Glutamatergic neuron (in vitro differentiated cells): ENCODE measurements at regions not wholly inside any gene's neighbourhood (a gene's known extent, or its start where the extent isn't known, plus 50 kb on each side); places are given as distances from the start of the nearest gene placed in this dataset.
"Not testable (repeated sequence)": the region's sequence is repeated elsewhere in the genome, so short reads cannot be mapped to it uniquely, and the experiment has no call there.

Source experiments
- DNase-seq: peaks from one replicate; pipeline ENCODE4 v3.0.0; 2022
- H3K27ac Mint-ChIP-seq: one replicate; pipeline ENCODE4 v1.8.0; 2020; ENCODE audit warnings: mild to moderate bottlenecking, mixed read lengths, inconsistent platforms; ENCODE audit not compliant: unreplicated experiment
- H3K27me3 Mint-ChIP-seq: one replicate; pipeline ENCODE4 v1.8.0; 2020; ENCODE audit warnings: mild to moderate bottlenecking, moderate library complexity, mixed read lengths, inconsistent platforms; ENCODE audit not compliant: unreplicated experiment
- H3K36me3 Mint-ChIP-seq: one replicate; pipeline ENCODE4 v1.8.0; 2020; ENCODE audit warnings: mild to moderate bottlenecking, mixed read lengths, inconsistent platforms; ENCODE audit not compliant: unreplicated experiment
- H3K4me1 Mint-ChIP-seq: one replicate; pipeline ENCODE4 v1.8.0; 2020; ENCODE audit warnings: mild to moderate bottlenecking, low read depth, mixed read lengths, inconsistent platforms; ENCODE audit not compliant: unreplicated experiment
- H3K4me3 Mint-ChIP-seq: one replicate; pipeline ENCODE4 v1.8.0; 2020; ENCODE audit warnings: mild to moderate bottlenecking, mixed read lengths, inconsistent platforms; ENCODE audit not compliant: unreplicated experiment
- H3K9me3 Mint-ChIP-seq: one replicate; pipeline ENCODE4 v1.8.0; 2020; ENCODE audit warnings: mild to moderate bottlenecking, moderate library complexity, mixed read lengths, inconsistent platforms; ENCODE audit not compliant: unreplicated experiment
- CTCF ChIP-seq: fragments of 200-600 bp; sonication (generic); IDR thresholded peaks from one replicate; pipeline ENCODE4 v1.5.0; 2021; ENCODE audit not compliant: partially characterized antibody, unreplicated experiment

- TF ChIP-seq CTCF = no peak
Measured at GRCh38 chr2:174678395-174678794, 80.8 kb upstream of the WIPF1 start.

GRCh38 chr2:174675615-174676014 is 78.0 kb upstream of the WIPF1 start:
- DNase-seq = no peak
- Mint-ChIP-seq H3K4me3 (no peak overlapping the region), H3K9me3 (no peaks in the 10 kb centered on the region), H3K27ac (no peak overlapping the region), H3K27me3 (no peaks in the 10 kb centered on the region), H3K36me3 (peaks cover 22% of the 10 kb centered on the region), H3K4me1 (no peaks in the 10 kb centered on the region)
- no peak for TF ChIP-seq CTCF

More at GRCh38 chr2:174678395-174678794, 80.8 kb upstream of the WIPF1 start:
- Mint-ChIP-seq H3K4me1 (no peaks in the 10 kb centered on the region), H3K36me3 (peaks cover 3% of the 10 kb centered on the region), H3K27me3 (peaks cover 5% of the 10 kb centered on the region), H3K4me3 (no peak overlapping the region), H3K9me3 (no peaks in the 10 kb centered on the region), H3K27ac (no peak overlapping the region)
- DNase-seq = no peak

GRCh38 chr2:174673876-174674275 is 76.3 kb upstream of the WIPF1 start:
- no peak for DNase-seq
- Mint-ChIP-seq H3K36me3 (peaks cover 22% of the 10 kb centered on the region), H3K9me3 (no peaks in the 10 kb centered on the region), H3K4me3 (no peak overlapping the region), H3K4me1 (no peaks in the 10 kb centered on the region), H3K27ac (no peak overlapping the region), H3K27me3 (no peaks in the 10 kb centered on the region)
- TF ChIP-seq CTCF = no peak

- H3K27me3 Mint-ChIP-seq = no peaks in the 10 kb centered on the region
- no peak overlapping the region for H3K27ac Mint-ChIP-seq
- H3K4me3 Mint-ChIP-seq = no peak overlapping the region
- TF ChIP-seq CTCF = no peak
- H3K9me3 Mint-ChIP-seq = no peaks in the 10 kb centered on the region
- DNase-seq = no peak
- no peaks in the 10 kb centered on the region for H3K4me1 Mint-ChIP-seq
- peaks cover 22% of the 10 kb centered on the region for H3K36me3 Mint-ChIP-seq
Measured at GRCh38 chr2:174673440-174673839, 75.8 kb upstream of the WIPF1 start.

- not testable (repeated sequence) for H3K27ac Mint-ChIP-seq, DNase-seq, H3K4me3 Mint-ChIP-seq, H3K9me3 Mint-ChIP-seq, H3K4me1 Mint-ChIP-seq, H3K27me3 Mint-ChIP-seq
- H3K36me3 Mint-ChIP-seq = peaks cover 22% of the 10 kb centered on the region
Measured at GRCh38 chr2:174671532-174671931, 73.9 kb upstream of the WIPF1 start.

GRCh38 chr2:174670446-174670845 is 72.8 kb upstream of the WIPF1 start:
- no peak overlapping the region for H3K27ac Mint-ChIP-seq

More at GRCh38 chr2:174670446-174670845, 72.8 kb upstream of the WIPF1 start:
- no peaks in the 10 kb centered on the region for H3K27me3 Mint-ChIP-seq
- peaks cover 22% of the 10 kb centered on the region for H3K36me3 Mint-ChIP-seq
- TF ChIP-seq CTCF = no peak
- DNase-seq = no peak
- H3K4me1 Mint-ChIP-seq = no peaks in the 10 kb centered on the region
- H3K4me3 Mint-ChIP-seq = no peak overlapping the region
- H3K9me3 Mint-ChIP-seq = no peaks in the 10 kb centered on the region
